GM21528 (cell line): ENCODE measurements at regions not wholly inside any gene's neighbourhood (a gene's known extent, or its start where the extent isn't known, plus 50 kb on each side); places are given as distances from the start of the nearest gene placed in this dataset.

Source experiments
- ATAC-seq: cut with Tn5 transposase; IDR thresholded peaks from one replicate; pipeline ENCODE4 v1.9.1; 2021; ENCODE audit warnings: mild to moderate bottlenecking, moderate library complexity; ENCODE audit not compliant: unreplicated experiment, low FRiP score

DNA sequence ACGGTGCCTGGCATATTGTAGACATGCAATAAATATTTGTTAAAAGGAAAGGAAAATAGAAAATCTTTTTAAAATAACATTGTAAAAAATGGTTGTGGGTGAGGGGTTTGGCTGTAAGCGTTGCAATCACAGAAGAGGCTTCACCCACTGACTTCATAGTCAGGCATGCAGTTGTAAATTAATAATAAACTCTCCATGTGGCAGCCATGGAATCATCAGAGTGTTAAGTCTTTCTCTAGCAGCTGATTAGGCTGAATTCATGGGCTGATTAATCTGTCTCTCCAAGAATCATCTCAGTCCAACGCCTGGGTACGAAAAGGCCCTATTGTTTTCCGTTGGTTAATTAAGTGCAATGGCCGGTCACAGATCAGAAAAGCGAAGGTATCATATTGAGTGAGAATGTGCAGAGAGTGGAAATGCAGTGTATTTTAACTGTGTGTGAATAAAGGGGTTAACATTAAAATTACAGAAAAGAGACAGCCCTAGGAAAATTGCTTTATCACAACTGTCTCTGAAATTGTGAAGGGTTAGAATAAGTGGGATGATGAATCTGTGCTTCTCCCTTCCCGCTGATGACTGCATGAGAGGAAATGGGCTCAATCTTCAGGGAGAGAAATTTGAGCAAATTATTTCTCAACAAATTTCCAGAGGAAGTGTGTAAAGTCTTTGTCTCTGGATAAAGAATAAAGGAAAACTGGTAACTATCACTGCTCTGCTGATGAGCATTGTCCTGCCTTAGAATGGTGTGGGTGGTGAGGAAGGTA, 269.0 kb downstream of the FAM76B start:
- no peak for ATAC-seq

DNA sequence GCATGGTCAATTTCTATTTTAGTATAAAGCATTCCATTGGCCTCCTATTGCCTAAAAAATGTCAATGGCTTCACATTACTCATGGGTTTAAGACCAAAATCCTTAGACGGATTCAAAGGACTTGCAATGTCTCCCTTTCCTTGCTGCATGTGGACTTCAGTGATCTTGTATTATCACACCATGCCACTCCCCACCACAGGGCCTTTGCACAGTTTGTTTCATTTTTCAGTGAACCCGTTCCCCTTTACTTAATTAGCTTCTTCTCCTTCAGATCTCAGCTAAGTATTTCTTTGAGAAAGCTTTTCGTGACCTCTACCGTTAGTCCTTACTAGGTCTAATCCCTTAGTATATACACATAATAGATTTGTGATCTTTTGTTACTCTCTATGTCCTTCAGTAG, 269.7 kb downstream of the FAM76B start:
- no peak for ATAC-seq

DNA sequence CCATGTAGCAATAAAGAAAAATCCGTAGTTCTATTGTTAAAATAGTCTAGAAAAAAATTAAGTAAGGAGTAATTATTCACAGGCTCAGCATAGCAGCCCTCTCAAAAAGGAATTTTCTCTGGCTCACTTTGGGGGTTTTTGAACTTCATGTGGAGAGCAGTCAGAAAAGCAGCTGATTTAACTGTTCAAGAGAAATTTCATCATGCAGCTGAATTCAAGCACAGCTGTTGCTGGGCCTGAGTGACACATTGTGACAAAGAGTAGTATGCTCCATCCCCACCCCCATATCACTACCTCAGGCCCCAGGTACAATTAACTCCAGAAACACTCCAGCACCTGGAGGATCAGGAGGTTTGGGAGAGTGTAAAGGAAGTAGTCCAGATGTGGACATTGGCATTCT, 272.1 kb downstream of the FAM76B start:
- no peak for ATAC-seq

DNA sequence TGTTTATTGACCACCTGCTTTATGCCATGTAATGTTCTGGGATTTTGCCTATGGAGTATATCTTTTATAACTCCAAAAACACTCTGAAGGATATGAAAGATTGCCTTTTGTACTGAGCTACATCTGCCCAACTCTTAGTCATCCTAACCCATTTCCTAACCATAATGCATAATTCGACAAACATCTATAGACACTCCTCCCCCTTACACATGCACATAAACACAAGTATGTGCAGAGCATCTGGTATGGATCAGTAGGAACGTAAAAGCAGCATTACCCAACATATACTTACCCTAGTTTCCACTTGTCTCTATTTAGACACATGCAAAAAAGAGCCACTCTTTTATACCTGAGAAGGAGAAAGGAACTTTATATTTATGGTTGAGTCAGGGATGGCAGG, 272.8 kb downstream of the FAM76B start:
- ATAC-seq = no peak

DNA sequence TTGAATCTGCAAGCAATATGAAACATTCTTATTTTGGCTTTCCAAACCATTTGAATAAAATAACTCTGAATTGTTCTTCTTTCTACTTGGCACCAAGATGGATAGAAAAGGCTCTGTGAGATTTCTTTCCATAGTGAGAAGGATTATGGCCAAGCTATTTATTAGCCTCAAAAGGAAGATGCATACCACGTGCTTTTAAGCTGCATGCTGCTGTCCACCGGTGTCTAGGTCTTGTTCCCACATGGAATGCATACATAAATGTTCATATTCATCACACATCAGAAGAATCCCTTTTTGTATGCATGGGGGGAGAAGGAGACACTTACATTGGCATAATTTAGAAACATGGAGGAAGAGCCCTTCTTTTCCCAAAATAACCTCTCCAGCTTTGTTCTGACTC, 273.4 kb downstream of the FAM76B start:
- ATAC-seq = no peak

DNA sequence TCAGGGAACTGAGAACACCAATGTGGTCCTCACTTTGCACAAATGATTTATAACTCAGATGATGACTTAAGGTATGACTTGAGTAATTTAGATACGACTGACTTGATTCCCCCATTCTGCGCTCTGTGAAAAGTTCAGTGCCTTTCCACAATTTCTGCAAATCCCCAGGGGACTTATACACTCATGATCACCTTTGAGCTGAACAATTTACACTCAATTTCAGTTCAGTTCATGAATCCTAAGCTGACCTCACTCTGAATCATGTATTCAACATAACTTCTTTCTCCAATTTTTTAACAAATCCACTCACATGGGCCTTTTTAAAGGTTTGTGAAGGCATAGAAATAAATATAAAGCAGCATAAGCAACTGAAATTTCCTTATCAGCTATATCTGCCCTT, 274.2 kb downstream of the FAM76B start:
- no peak for ATAC-seq

DNA sequence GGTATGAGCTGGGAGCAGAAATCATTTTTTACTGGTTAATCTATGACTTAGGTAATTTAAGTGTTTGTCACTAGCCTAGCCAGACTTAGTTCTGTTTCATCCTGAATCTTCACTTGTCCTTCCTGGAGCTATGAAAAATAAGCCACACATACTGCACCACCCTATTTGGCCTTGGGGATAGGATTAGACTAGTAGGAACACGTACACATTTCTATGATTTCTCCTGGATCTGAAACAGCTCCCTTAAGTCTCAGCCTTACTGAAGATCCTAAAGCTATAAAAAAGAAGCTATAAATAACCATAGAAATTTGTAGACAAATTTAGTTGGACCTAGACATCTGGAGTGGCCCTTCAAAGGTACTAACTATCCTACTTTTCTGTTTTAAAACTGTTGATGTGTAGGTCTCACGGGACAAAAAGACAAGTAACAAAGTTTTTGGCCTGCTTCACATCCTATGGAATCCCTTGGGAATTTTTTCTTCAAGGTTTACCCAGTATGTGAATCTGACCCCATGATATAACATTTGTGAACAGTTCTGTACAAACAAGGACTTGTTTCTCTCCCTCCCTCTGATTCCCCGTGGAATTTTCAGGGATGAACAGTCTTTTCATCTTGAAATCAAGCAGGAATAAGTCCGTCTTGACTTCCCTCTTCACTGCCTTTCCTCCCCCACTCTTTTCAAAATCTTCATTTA, 275.0 kb downstream of the FAM76B start:
- ATAC-seq = no peak

DNA sequence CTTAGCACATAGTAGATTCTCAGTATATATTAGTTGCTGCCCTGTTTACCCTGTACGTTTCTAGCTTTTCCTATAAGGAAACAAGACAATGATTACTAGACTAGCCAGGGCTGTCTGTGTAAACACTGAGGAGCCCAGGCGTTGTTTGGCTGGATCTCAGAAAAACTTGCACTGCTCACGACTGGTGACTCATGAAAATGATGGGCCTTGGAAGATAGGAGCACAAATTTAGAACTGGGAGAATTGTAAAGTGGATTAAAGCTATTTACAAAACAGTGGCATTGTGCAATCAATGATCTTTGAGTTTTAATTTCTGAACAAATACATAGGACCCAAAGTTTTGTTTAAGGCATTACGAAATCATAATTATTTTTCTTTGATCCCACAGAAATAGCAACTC, 276.9 kb downstream of the FAM76B start:
- no peak for ATAC-seq

DNA sequence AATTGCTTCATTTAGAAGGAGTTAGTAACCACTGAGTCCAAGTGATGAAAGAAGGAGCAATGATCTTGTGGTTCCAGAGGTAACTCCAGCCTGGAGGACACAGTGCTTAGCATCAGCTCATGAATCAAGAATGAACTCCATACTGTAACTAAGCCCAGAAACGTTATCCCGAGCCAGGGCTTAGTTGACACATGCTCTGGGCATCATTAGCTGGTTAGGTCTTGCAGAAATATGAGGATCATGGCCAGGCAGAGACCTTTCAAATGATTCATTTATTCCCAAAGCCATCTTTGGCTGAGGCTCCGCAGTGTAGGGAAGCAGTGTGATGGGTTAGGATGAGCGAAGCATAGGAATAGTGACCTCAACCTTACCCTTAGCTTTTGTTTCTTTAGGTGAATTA, 277.4 kb downstream of the FAM76B start:
- ATAC-seq = no peak

DNA sequence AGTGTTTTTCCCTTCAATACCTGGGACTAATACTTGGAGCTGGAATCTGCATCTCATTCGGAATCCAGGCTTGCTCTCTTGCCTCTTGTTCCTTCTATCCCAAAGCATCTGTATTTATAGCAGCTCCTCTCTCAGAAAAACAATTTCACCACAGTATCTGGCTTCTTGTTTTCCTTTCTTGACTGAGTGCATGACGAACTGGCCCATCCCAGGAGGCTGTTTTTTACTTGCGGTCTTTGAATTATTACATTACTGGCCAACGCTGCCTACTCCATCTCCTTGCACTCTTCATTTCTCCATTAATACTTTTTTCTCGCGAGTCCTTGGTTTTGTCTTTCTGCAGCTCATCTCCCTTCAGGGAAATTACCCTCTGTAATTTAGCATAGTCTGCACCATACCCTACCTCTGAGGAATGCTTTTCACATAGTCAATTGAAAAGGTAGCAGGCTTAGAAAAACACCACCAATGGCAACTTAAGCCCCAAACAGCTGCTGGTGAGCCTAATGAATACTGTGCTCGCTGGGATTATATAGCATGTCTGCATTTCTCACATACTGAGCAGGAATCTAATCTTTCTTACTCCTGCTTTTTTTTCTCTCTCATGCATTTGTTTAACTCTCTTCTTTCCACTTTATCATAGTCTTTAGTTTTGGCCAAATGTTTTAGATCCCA, 277.4 kb upstream of the SESN3 start:
- ATAC-seq = no peak

DNA sequence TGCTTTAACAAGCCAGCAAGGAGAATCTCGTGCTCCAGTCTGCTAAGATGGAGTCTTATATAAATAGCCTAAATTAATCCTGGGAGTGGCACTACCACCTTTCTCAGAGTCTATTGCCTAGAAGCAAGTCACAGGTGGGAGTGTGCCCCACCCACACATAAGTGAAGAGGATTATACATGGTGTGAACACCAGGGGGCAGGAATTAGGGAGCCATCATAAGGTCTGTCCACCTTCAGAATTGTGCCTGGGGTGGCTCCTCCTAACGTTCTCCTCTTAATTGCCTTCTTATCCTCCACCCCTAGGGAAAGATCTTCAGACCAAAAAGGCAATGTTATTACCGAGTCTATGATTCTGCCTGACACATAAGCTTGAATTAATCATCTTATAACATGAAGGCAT, 276.8 kb upstream of the SESN3 start:
- no peak for ATAC-seq

DNA sequence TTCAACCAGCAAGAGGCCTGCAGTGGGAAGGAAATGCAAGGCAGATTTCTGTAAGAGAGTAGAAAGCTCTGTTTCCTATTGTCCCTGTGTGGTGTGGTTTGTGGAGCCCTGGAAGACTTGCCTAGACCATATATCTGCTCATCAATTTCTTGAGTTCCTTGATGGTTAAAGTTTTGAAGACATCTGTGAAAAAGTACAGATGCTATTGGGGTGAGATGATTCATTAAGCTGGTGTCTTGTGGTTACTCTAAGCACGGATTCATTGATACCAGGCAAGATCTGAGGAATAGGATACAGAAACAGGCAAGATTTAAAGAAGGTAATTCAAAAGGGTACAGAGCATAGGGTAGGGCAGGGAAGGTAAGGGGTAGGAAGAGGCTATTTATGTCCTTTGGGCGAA, 275.8 kb upstream of the SESN3 start:
- ATAC-seq = no peak

DNA sequence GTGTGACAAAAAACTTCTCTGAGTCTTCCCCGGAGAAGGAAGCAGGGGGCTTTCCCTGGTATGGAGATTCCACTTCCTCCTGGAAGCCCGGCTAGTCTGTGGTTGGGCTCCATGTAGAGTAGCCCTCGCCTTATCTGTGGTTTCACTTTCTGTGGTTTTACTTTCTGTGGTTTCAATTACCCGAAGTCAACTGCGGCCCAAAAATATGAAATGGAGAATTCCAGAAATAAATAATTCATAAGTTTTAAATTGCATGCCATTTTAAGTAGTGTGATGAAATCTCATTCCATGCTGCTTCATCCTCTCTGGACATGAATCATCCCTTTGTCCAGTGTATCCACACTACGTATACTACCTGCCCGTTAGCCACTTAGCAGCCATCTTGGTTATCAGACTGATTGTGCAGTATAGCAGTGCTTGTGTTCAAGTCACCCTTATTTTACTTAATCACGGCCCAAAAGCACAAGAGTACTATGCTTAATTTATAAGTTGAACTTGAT, 275.0 kb upstream of the SESN3 start:
- no peak for ATAC-seq

DNA sequence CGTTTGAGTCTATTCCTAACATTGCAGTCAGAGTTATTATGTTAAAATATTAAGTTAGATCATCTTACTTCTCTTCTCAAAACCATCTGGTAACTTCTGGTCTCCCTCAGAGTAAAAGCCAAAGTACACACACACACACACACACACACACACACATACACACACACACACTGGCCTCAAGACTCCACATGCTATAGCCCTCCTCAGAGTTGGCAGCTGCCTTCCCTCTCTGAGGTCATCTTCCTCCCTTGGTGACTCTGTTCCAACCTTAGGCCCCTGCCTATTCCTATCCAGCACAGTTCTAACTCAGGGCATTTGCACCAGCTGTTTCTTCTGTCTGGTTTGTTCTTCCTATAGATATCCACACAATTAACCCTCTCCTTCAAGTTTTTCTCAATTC, 272.0 kb upstream of the SESN3 start:
- ATAC-seq = no peak

DNA sequence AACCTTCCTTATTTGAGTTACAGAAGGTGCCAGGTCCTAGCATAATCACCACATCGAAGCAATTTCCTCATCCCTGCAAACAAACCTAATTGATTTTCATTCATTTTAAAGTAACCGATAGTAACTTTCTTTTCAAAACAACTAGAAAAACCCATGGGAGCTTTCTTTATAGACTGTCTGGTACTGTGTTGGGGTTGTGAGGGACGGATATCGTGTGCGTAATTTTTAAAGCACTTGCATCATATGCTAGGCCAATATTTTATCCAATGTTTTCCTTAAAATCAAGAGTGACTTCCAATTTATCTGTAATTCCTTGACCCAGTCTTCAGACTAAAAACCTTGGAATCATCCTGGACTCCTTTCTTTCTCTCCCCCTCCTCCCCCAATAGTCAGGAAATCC, 271.5 kb upstream of the SESN3 start:
- ATAC-seq = no peak

DNA sequence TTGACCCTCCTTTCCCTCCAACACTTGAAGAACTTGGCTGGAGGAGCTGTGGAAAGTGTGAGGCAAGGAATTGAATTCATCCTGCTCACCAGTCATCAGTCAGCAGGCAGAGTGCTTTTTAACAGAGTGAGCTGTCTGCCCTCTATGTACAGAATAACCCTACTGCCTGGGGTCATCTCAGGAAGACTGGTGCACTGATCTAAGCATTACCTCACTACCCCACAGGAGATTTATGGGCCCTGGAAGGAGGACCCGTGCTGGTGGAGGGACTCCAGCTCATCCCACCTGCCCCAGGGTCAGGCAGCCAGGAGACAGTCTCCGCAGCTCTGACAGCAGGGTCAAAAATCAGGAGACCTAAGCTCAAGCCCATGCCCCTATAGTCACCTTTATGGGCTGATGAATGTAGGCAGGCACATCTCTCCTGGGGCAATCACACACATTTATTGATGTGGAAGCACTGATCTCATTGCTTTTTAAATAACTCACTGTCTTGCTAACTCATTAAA, 270.8 kb upstream of the SESN3 start:
- ATAC-seq = no peak

DNA sequence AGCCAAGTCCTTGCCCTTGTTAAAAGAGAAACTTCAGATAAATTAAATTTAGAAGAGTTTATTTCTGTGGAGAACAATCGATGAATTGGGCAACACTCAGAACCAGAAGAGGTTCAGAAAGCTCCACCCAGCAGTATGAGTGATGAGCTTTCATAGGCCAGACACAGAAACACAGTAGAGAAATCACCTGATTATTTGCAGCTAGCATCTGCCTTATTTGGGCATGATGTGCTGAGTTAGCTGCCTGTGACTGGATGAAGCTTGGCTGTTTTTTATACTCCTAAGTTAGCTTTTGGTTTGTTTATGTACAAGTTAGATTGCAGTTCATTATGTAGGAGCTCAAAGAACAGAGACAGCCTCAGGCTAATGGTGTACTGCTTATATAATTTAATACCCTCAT, 269.5 kb upstream of the SESN3 start:
- ATAC-seq = no peak

DNA sequence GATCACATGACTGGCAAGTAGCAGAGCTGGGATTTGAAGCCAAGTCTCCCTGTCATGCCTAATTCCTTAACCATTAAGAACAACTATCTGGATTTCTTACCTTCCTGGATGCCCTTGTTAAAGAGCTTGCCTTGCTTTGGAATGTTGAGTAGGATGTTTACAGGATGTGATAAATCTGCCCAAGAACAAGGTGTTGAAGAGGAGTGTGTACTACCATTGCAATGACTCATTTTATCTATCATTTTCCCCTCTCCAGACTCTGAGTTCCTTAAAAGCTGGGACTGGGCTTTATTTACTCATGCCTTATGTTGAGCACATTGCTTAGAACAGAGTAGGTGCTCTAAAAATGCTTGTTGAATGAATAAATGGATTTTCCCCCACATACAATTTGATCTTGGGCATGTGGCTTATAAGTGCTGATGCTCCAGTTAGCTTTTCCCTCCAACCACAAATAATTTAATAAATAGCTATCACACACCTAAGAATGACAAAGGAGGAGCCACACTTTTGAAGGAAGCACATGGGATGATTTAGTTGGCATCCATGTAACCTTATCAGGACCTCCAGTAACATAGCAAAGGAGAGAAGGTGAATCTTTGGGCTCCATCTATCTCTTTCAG, 268.6 kb upstream of the SESN3 start:
- no peak for ATAC-seq

DNA sequence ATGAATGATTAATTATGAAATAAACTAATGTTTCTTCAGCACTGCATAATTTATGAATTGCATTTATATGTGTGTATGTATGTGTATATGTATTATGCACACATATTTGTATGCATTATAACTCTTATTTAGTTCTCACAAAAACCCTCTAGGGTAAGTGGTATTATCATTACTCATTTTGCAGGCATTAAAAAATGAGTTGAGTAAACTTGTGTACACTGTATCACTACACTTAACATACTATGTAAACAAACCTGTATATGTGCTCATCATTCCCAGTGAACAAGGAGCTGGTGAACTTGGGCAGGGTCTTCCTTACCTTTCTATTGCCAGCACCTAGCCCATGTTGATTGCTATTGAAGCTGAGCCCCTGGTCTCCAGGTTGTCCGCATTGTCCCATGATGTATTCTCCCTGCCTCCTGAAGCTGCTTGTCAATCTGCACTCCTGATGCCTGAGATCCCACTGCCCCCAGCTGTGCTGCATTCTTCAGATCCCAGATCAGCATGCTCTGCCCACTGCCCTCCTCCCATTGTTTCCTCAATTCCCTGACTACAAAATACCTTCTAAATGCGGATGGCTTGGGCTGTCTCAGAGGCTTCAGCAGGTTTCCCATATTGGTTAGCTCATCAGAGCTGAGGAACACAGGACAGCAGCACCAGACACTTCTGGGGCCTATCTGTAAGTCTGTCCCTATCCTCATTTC, 267.9 kb upstream of the SESN3 start:
- no peak for ATAC-seq

DNA sequence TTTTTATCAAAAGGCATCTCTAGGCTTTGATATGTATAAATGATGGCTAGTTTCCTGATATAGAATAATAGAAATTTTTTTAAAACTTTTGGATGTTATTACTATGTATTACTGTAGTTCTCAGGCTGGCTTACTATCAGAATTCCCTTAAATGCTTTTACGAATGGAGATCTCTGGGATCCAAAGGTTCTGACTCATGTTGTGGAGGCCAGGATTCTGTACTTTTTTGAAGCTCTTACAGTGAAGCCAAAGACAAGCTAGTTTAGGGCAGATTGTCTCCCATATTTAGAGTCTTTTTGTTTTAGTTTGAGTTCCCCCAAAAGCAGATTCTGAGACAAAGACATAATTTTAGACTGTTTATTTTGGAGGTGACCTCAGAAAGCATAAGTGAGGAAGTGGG, 265.9 kb upstream of the SESN3 start:
- ATAC-seq = no peak
